ENCODE measurements at regions not wholly inside any gene's neighbourhood (a gene's known extent, or its start where the extent isn't known, plus 50 kb on each side); places are given as distances from the start of the nearest gene placed in this dataset.

- no peak for TF ChIP-seq CTCF (conservative IDR thresholded peaks at IDR 0.05; ENCODE audit: low read depth in 2 of 2)
- TF ChIP-seq CREB1 (CRISPR knock-in tag; IDR thresholded peaks at IDR 0.05; ENCODE audit: low read depth): no peak
- TF ChIP-seq POLR2AphosphoS5 (IDR thresholded peaks at IDR 0.05; ENCODE audit: low read depth): no peak
- no peak for TF ChIP-seq REST (IDR thresholded peaks at IDR 0.05; ENCODE audit: unreplicated experiment)
- no peak for TF ChIP-seq EZH2 (IDR thresholded peaks at IDR 0.05; ENCODE audit: low read depth, unreplicated experiment)
- TF ChIP-seq EZH2phosphoT487 (IDR thresholded peaks at IDR 0.05; ENCODE audit: unreplicated experiment): no peak
- no peak for TF ChIP-seq NANOG (IDR thresholded peaks at IDR 0.05; ENCODE audit: borderline replicate concordance)
- no peak for TF ChIP-seq ZNF114 (CRISPR knock-in tag; IDR thresholded peaks at IDR 0.05)
- TF ChIP-seq JUNB (IDR thresholded peaks at IDR 0.05; ENCODE audit: unreplicated experiment): no peak
- no peak for TF ChIP-seq ETS1 (IDR thresholded peaks at IDR 0.05)
- TF ChIP-seq ZNF331 (CRISPR knock-in tag; IDR thresholded peaks at IDR 0.05; ENCODE audit: low read depth): no peak
- TF ChIP-seq ZNF462 (CRISPR knock-in tag; IDR thresholded peaks at IDR 0.05): no peak
Observed at GRCh38 chr21:28374881-28375280, 617.8 kb downstream of the LTN1 start.

Measured in GM23338 (cell line).